CD4-positive, alpha-beta T cell (primary cell): ENCODE measurements at regions not wholly inside any gene's neighbourhood (a gene's known extent, or its start where the extent isn't known, plus 50 kb on each side); places are given as distances from the start of the nearest gene placed in this dataset.

Experiments
- ATAC-seq: fragments of 200-7000 bp; cut with Tn5 transposase; one replicate; pipeline ENCODE4 v1.10.0; 2022; ENCODE audit warnings: mild to moderate bottlenecking; ENCODE audit not compliant: poor library complexity
- CTCF ChIA-PET: fragments of 350-600 bp; sonication (Branson Sonifier 250); formaldehyde crosslinking; loops from one replicate; lab custom pipeline; 2021; ENCODE audit warnings: antibody characterized with exemption, inconsistent platforms; lab: Charles Lee
- POLR2A ChIA-PET: fragments of 350-600 bp; sonication (Branson Sonifier 250); formaldehyde crosslinking; loops from one replicate; lab custom pipeline; 2021; ENCODE audit warnings: antibody characterized with exemption, inconsistent platforms; lab: Charles Lee
- DNase-seq, 14 experiments: peaks; one replicate each; pipeline ENCODE4 v3.0.0-alpha.2; 2013 to 2020; ENCODE audit warnings: mixed read lengths in 2 of 14
- H3K27ac ChIP-seq, 2 donors: one replicate each; pipeline versions ENCODE4 v1.5.1 to v1.7.0; 2013; ENCODE audit warnings: low read length in 2 of 2, low read depth in 1 of 2, mild to moderate bottlenecking in 1 of 2
- H3K27me3 ChIP-seq, 2 experiments: 1 replicate in 1 of 2; 2 replicates in 1 of 2; pipeline versions ENCODE4 v1.6.1 to v1.7.0; 2013; ENCODE audit warnings: low read length in 2 of 2, control low read depth in 1 of 2, mild to moderate bottlenecking in 1 of 2, moderate library complexity in 1 of 2; ENCODE audit not compliant: insufficient read depth in 2 of 2, control insufficient read depth in 1 of 2
- H3K36me3 ChIP-seq: one replicate; pipeline ENCODE4 v1.6.1; 2013; ENCODE audit warnings: low read length, control low read depth; ENCODE audit not compliant: insufficient read depth
- H3K4me1 ChIP-seq: one replicate; pipeline ENCODE4 v1.6.1; 2013; ENCODE audit warnings: low read length, control low read depth; ENCODE audit not compliant: insufficient read depth
- H3K4me3 ChIP-seq: one replicate; pipeline ENCODE4 v1.5.1; 2013; ENCODE audit warnings: mild to moderate bottlenecking, low read length, moderate library complexity
- H3K9me3 ChIP-seq, 2 experiments: 1 replicate in 1 of 2; 2 replicates in 1 of 2; pipeline versions ENCODE4 v1.6.1 to v1.7.0; 2013; ENCODE audit warnings: low read length in 2 of 2, mild to moderate bottlenecking in 2 of 2, control low read depth in 1 of 2, moderate library complexity in 1 of 2; ENCODE audit not compliant: control insufficient read depth in 1 of 2, insufficient read depth in 1 of 2
- H3K27ac Mint-ChIP-seq: one replicate; pipeline ENCODE4 v1.8.0; 2020; ENCODE audit warnings: mixed read lengths
- H3K27me3 Mint-ChIP-seq: one replicate; pipeline ENCODE4 v1.8.0; 2021; ENCODE audit warnings: mixed read lengths
- H3K36me3 Mint-ChIP-seq: one replicate; pipeline ENCODE4 v1.8.0; 2021; ENCODE audit warnings: low read depth, mixed read lengths
- H3K4me1 Mint-ChIP-seq: one replicate; pipeline ENCODE4 v1.8.0; 2021; ENCODE audit warnings: low read depth, mixed read lengths
- H3K4me3 Mint-ChIP-seq: one replicate; pipeline ENCODE4 v1.8.0; 2020; ENCODE audit warnings: mild to moderate bottlenecking, mixed read lengths
- H3K9me3 Mint-ChIP-seq: one replicate; pipeline ENCODE4 v1.8.0; 2020; ENCODE audit warnings: mixed read lengths
- CTCF ChIP-seq: fragments of 200-600 bp; IDR thresholded peaks from one replicate; pipeline ENCODE4 v1.8.0; 2022; ENCODE audit warnings: antibody characterized with exemption, mild to moderate bottlenecking
- intact Hi-C, 2 experiments: fragments of 100-400 bp; cut with DNase I in 1 of 2; cut with micrococcal nuclease in 1 of 2; formaldehyde crosslinking; loops; one replicate each; pipeline versions ENCODE4 v1.15.1 to v1.9.0; 2023 to 2025; cut with DNase I, micrococcal nuclease

- Histone ChIP-seq H3K4me1 (no peaks in the 10 kb centered on the region), H3K9me3 (no peaks in the 10 kb centered on the region), H3K36me3 (no peaks in the 10 kb centered on the region), H3K27me3 (no peaks in the 10 kb centered on the region), H3K27ac (no peak overlapping the region), H3K4me3 (no peak overlapping the region)
- ATAC-seq (no peak), DNase-seq (peak in 1 of 14 experiments; percentile 2)
- Mint-ChIP-seq H3K4me1 (no peaks in the 10 kb centered on the region), H3K27me3 (no peaks in the 10 kb centered on the region), H3K4me3 (no peak overlapping the region), H3K27ac (no peak overlapping the region), H3K9me3 (peaks cover 3% of the 10 kb centered on the region), H3K36me3 (no peaks in the 10 kb centered on the region)
- intact Hi-C loops = no loop called here
- TF ChIP-seq CTCF = no peak
- POLR2A ChIA-PET = no interaction called here
- CTCF ChIA-PET = no interaction called here
Measured at GRCh38 chr5:99317136-99317535, 388.3 kb upstream of the CHD1 start.

- no peaks in the 10 kb centered on the region for H3K9me3 ChIP-seq
- Mint-ChIP-seq H3K36me3 (no peaks in the 10 kb centered on the region), H3K9me3 (peaks cover 3% of the 10 kb centered on the region), H3K4me3 (no peak overlapping the region), H3K27me3 (no peaks in the 10 kb centered on the region), H3K27ac (no peak overlapping the region), H3K4me1 (no peaks in the 10 kb centered on the region)
- POLR2A ChIA-PET = no interaction called here
- H3K36me3 ChIP-seq = no peaks in the 10 kb centered on the region
- DNase-seq (no peak), ATAC-seq (no peak)
- H3K4me3 ChIP-seq = no peak overlapping the region
- TF ChIP-seq CTCF = no peak
- CTCF ChIA-PET = no interaction called here
- intact Hi-C loops = no loop called here
- no peaks in the 10 kb centered on the region for H3K27me3 ChIP-seq
- H3K4me1 ChIP-seq = no peaks in the 10 kb centered on the region
- no peak overlapping the region for H3K27ac ChIP-seq
Measured at GRCh38 chr5:99316484-99316883, 387.7 kb upstream of the CHD1 start.

- Mint-ChIP-seq H3K27me3 (no peaks in the 10 kb centered on the region), H3K9me3 (peaks cover 3% of the 10 kb centered on the region), H3K27ac (no peak overlapping the region), H3K4me3 (no peak overlapping the region), H3K36me3 (no peaks in the 10 kb centered on the region), H3K4me1 (no peaks in the 10 kb centered on the region)
- CTCF ChIA-PET = no interaction called here
- H3K27ac ChIP-seq = no peak overlapping the region
- ATAC-seq (no peak), DNase-seq (peak in 3 of 14 experiments; percentile 6 to 11 (median 7))
- POLR2A ChIA-PET = no interaction called here
- H3K36me3 ChIP-seq = no peaks in the 10 kb centered on the region
- intact Hi-C loops = no loop called here
- no peak for TF ChIP-seq CTCF
- no peaks in the 10 kb centered on the region for H3K27me3 ChIP-seq
- H3K4me1 ChIP-seq = no peaks in the 10 kb centered on the region
- H3K9me3 ChIP-seq = no peaks in the 10 kb centered on the region
- no peak overlapping the region for H3K4me3 ChIP-seq
Measured at GRCh38 chr5:99315413-99316183, 386.8 kb upstream of the CHD1 start.
